ENCODE measurements at regions not wholly inside any gene's neighbourhood (a gene's known extent, or its start where the extent isn't known, plus 50 kb on each side); places are given as distances from the start of the nearest gene placed in this dataset.
A peak's percentile ranks its signal among the peaks of the same experiment; 100 is the strongest.
"Not testable (repeated sequence)": the region's sequence is repeated elsewhere in the genome, so short reads cannot be mapped to it uniquely, and the experiment has no call there.

GRCh38 chr10:57098146-57098545, 737.1 kb upstream of the ZWINT start:
- in situ Hi-C loops (cut with HindIII; ENCODE audit: low pct_unique_long_range_greater_than_20kb, low sequenced_read_pairs), result no loop called here
- DNase-seq (ENCODE audit: low read depth in 1 of 2, low spot score in 1 of 2), result no peak
- no peak for TF ChIP-seq JUND (IDR thresholded peaks at IDR 0.05; ENCODE audit: low read depth)

GRCh38 chr10:57096044-57096443, 735.0 kb upstream of the ZWINT start:
- in situ Hi-C loops (cut with HindIII; ENCODE audit: low pct_unique_long_range_greater_than_20kb, low sequenced_read_pairs), result no loop called here
- no peak for DNase-seq (ENCODE audit: low read depth in 1 of 2, low spot score in 1 of 2)
- TF ChIP-seq JUND (IDR thresholded peaks at IDR 0.05; ENCODE audit: low read depth), result no peak

- TF ChIP-seq JUND (IDR thresholded peaks at IDR 0.05; ENCODE audit: low read depth), result no peak
- in situ Hi-C loops (cut with HindIII; ENCODE audit: low pct_unique_long_range_greater_than_20kb, low sequenced_read_pairs), result no loop called here
Measured at GRCh38 chr10:57094965-57095364, 733.9 kb upstream of the ZWINT start.

DNA sequence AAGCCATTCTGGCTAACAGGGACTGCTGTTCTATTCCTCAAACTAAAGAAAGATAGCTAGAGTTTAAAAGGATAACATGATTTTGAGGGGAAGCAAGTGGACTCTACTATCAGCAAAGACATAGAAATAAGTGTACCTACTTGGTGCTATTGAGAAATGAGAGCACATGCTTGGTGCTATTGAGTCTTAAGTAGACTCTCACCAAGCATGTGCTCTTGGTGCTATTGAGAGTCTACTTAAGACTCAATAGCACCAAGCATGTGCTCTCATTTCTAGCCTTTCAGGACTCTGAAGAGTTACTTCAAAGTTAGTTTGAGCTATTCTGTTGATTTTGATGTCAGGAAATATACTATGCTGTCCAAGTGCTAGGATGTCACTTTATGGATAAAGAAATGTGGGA, 733.0 kb upstream of the ZWINT start:
- in situ Hi-C loops (cut with HindIII; ENCODE audit: low pct_unique_long_range_greater_than_20kb, low sequenced_read_pairs), result no loop called here
- no peak for TF ChIP-seq JUND (IDR thresholded peaks at IDR 0.05; ENCODE audit: low read depth)
- DNase-seq (ENCODE audit: low read depth in 1 of 2, low spot score in 1 of 2), result no peak

More at GRCh38 chr10:57094965-57095364, 733.9 kb upstream of the ZWINT start:
- no peak for DNase-seq (ENCODE audit: low read depth in 1 of 2, low spot score in 1 of 2)

DNA sequence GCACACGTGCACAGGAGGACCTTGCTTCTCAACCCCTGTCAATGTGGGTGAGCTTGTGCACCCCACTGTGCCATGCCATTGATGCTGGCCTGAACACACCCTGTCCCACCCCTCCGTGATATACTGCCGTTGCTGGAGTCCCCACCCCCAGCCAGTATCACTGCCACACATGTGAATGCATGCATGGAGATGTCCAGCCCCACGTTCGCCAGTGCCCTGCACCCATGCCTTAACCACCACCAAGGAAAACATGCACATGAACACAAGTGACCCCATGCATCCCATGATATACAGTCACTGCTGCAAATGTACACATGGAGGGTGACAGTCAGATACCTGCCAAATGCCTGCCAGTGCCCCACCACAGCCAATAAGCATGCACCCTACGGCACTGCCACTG, 692.5 kb upstream of the ZWINT start:
- no peak for DNase-seq (ENCODE audit: low read depth in 1 of 2, low spot score in 1 of 2)
- no peak for TF ChIP-seq JUND (IDR thresholded peaks at IDR 0.05; ENCODE audit: low read depth)
- in situ Hi-C loops (cut with HindIII; ENCODE audit: low pct_unique_long_range_greater_than_20kb, low sequenced_read_pairs), result no loop called here

DNA sequence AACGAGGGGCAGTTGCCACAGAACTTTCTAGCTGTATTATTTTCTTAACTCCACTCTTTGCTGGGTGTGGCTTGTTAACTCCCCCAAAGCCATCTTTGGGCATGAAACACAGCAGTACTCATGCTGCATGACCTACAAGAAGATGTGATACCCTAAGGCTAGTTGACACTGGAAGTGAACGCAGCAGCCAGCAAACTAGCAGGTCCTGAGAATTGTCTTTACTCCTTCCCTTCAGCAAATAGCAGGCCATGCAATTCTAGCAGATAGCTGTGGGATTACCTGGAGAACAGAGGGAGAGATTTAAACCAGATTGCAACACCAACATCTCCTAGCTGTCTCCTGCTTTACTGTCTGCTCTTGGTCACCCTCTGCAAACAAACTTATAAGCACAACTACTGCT, 688.0 kb upstream of the ZWINT start:
- in situ Hi-C loops (cut with HindIII; ENCODE audit: low pct_unique_long_range_greater_than_20kb, low sequenced_read_pairs), result no loop called here
- peak in 1 of 2 experiments; percentile 48 for DNase-seq (ENCODE audit: low read depth in 1 of 2, low spot score in 1 of 2)
- no peak for TF ChIP-seq JUND (IDR thresholded peaks at IDR 0.05; ENCODE audit: low read depth)

DNA sequence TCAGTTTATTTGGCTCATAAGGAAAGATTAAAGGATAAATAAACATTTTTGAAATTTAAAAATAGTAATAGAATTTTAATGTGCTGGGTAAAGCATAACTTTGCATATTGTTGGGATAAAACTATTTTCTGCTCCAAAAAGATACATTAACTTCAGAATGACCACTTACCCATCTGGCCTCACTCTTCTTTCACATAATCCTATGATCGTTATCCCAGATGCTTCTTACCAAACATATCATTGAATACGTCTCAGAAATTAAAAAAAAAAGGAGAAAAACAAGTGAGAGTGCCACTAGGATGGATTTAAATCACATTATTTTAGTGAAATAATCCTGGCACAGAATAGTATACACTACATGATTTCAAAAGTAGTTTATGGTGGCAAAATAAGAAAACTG, 677.5 kb upstream of the ZWINT start:
- in situ Hi-C loops (cut with HindIII; ENCODE audit: low pct_unique_long_range_greater_than_20kb, low sequenced_read_pairs), result no loop called here
- TF ChIP-seq JUND (IDR thresholded peaks at IDR 0.05; ENCODE audit: low read depth), result no peak
- DNase-seq (ENCODE audit: low read depth in 1 of 2, low spot score in 1 of 2), result no peak

DNA sequence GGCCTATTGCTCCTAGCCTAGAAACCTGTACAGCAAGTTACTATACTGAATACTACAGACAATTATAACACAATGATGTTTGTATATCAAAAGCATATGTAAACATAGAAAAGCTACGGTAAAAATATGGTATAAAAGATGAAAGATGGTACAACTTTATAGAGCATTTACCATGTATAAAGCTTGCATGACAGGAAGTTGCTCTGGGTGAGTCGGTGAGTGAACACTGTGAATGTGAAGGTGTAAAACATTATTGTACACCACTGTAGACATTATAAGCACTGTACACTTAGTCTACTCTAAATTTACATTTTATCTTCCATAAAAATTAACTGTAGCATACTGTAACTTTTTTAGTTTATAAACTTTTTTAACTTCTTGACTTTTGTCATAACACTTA, 674.3 kb upstream of the ZWINT start:
- no peak for DNase-seq (ENCODE audit: low read depth in 1 of 2, low spot score in 1 of 2)
- no peak for TF ChIP-seq JUND (IDR thresholded peaks at IDR 0.05; ENCODE audit: low read depth)
- in situ Hi-C loops (cut with HindIII; ENCODE audit: low pct_unique_long_range_greater_than_20kb, low sequenced_read_pairs), result no loop called here

DNA sequence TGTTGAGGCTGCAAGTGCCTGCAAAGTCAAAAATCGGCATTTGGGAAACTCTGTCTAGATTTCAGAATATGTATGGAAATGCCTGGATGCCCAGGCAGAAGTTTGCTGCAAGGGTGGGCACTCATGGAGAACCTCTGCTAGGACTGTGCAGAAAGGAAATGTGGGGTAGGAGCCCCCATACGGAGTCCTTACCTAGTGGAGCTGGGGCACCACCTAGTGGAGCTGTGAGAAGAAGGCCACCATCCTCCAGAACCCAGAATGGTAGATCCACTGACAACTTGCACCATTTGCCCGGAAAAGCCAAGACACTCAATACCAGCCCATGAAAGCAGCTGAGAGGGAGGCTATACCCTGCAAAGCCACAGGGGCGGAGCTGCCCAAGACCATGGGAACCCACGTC, 671.2 kb upstream of the ZWINT start:
- in situ Hi-C loops (cut with HindIII; ENCODE audit: low pct_unique_long_range_greater_than_20kb, low sequenced_read_pairs); DNase-seq (ENCODE audit: low read depth in 1 of 2, low spot score in 1 of 2): not testable (repeated sequence)

GRCh38 chr10:57031346-57031745, 670.3 kb upstream of the ZWINT start:
- TF ChIP-seq JUND (IDR thresholded peaks at IDR 0.05; ENCODE audit: low read depth), result no peak
- in situ Hi-C loops (cut with HindIII; ENCODE audit: low pct_unique_long_range_greater_than_20kb, low sequenced_read_pairs), result no loop called here
- no peak for DNase-seq (ENCODE audit: low read depth in 1 of 2, low spot score in 1 of 2)

DNA sequence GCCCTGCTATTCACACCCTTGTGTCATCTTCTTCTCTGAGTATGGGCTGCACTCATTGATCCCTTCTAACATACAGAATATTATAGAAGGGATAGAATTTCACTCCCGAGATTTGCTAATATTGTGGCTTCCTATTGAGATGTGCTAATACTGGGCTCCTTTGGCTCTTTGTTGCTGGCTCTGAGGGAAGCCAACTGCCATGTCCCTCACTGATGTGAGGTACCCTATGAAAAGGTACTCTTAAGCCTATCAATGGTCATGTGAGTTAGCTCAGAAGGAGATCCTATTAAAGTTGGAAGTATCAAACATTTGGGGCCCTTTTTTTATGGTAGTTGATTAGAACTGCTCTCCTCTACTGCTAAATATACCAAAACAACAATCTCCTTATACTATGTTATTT, 665.2 kb upstream of the ZWINT start:
- DNase-seq (ENCODE audit: low read depth in 1 of 2, low spot score in 1 of 2), result no peak
- in situ Hi-C loops (cut with HindIII; ENCODE audit: low pct_unique_long_range_greater_than_20kb, low sequenced_read_pairs), result no loop called here

GRCh38 chr10:57023626-57024025, 662.6 kb upstream of the ZWINT start:
- in situ Hi-C loops (cut with HindIII; ENCODE audit: low pct_unique_long_range_greater_than_20kb, low sequenced_read_pairs), result no loop called here
- TF ChIP-seq JUND (IDR thresholded peaks at IDR 0.05; ENCODE audit: low read depth), result no peak

More for the DNA sequence above, 665.2 kb upstream of the ZWINT start:
- TF ChIP-seq JUND (IDR thresholded peaks at IDR 0.05; ENCODE audit: low read depth), result no peak

GRCh38 chr10:57018452-57018851, 657.4 kb upstream of the ZWINT start:
- no peak for TF ChIP-seq JUND (IDR thresholded peaks at IDR 0.05; ENCODE audit: low read depth)
- DNase-seq (ENCODE audit: low read depth in 1 of 2, low spot score in 1 of 2), result no peak
- in situ Hi-C loops (cut with HindIII; ENCODE audit: low pct_unique_long_range_greater_than_20kb, low sequenced_read_pairs), result no loop called here

More at GRCh38 chr10:57023626-57024025, 662.6 kb upstream of the ZWINT start:
- DNase-seq (ENCODE audit: low read depth in 1 of 2, low spot score in 1 of 2), result no peak

- no peak for TF ChIP-seq JUND (IDR thresholded peaks at IDR 0.05; ENCODE audit: low read depth)
- DNase-seq (ENCODE audit: low read depth in 1 of 2, low spot score in 1 of 2), result peak in 1 of 2 experiments; percentile 65
- in situ Hi-C loops (cut with HindIII; ENCODE audit: low pct_unique_long_range_greater_than_20kb, low sequenced_read_pairs), result no loop called here
Measured at GRCh38 chr10:57017356-57018037, 656.4 kb upstream of the ZWINT start.

Measured in T47D (cell line).